OCI-LY3 (cell line): ENCODE measurements at regions not wholly inside any gene's neighbourhood (a gene's known extent, or its start where the extent isn't known, plus 50 kb on each side); places are given as distances from the start of the nearest gene placed in this dataset.

ENCODE experiments used
- EZH2phosphoT487 ChIP-seq: fragments of 200-600 bp; shearing (Covaris generic); IDR thresholded peaks from 2 replicates; pipeline ENCODE4 v1.6.1; 2018; ENCODE audit warnings: antibody characterized with exemption, mixed run types, low read depth
- TF ChIP-seq, protein P1 (sequence below): fragments of 200-600, 300-600 bp; sonication (generic); IDR thresholded peaks from 2 replicates; pipeline ENCODE4 v1.5.1; 2014; ENCODE audit warnings: antibody characterized with exemption, low read length, low read depth

DNA sequence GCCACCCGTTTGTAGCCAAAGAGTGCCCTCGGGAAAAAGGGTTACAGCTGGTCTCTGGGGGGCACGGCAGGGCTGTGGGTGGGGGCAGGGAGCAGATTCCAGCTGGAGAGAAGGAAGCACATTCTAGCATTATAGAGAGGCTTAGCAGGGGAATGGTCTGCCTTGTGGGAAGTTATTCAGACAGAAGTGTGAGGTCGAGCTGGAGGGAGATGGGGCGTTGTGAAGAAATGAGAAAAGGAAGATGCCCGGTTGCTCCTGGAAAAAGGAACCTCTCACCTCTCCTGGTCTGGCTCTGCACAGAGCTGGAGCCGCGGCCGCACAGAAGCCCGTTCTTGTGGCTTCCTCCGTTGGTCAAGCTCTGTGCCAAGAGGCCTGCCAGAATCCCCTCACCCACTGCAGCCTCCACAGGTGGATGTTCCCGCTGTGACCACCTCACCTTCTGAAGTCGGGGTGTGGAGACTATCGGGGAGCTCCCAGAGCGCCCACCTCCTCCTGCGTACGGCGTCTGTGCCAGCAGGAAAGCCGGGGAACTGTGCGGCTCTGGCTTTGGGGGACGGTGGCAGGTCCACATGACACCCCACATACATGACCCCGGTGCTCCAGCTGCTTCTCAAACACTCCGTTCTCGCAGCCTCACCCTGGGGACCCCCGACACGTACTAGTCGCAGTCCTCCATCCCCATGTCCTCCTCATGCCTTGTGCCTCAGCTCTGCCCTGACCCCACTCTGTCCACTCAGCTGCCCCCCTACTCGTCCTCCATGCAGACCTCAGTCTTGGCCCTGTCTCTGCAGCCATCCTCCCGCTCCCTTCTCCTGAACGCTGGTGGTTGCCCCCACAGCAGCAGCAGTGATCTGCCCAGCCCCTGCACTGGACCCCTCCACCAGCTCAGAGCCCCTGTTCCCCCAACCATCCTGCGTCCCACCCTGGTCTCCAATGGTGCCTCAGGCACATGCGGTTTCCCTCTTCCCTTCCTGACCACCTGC is 52.2 kb upstream of the HGFAC start:
- TF ChIP-seq, protein P1, sequence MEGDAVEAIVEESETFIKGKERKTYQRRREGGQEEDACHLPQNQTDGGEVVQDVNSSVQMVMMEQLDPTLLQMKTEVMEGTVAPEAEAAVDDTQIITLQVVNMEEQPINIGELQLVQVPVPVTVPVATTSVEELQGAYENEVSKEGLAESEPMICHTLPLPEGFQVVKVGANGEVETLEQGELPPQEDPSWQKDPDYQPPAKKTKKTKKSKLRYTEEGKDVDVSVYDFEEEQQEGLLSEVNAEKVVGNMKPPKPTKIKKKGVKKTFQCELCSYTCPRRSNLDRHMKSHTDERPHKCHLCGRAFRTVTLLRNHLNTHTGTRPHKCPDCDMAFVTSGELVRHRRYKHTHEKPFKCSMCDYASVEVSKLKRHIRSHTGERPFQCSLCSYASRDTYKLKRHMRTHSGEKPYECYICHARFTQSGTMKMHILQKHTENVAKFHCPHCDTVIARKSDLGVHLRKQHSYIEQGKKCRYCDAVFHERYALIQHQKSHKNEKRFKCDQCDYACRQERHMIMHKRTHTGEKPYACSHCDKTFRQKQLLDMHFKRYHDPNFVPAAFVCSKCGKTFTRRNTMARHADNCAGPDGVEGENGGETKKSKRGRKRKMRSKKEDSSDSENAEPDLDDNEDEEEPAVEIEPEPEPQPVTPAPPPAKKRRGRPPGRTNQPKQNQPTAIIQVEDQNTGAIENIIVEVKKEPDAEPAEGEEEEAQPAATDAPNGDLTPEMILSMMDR: no peak
- TF ChIP-seq EZH2phosphoT487: no peak
